ENCODE measurements at regions not wholly inside any gene's neighbourhood (a gene's known extent, or its start where the extent isn't known, plus 50 kb on each side); places are given as distances from the start of the nearest gene placed in this dataset.

DNA sequence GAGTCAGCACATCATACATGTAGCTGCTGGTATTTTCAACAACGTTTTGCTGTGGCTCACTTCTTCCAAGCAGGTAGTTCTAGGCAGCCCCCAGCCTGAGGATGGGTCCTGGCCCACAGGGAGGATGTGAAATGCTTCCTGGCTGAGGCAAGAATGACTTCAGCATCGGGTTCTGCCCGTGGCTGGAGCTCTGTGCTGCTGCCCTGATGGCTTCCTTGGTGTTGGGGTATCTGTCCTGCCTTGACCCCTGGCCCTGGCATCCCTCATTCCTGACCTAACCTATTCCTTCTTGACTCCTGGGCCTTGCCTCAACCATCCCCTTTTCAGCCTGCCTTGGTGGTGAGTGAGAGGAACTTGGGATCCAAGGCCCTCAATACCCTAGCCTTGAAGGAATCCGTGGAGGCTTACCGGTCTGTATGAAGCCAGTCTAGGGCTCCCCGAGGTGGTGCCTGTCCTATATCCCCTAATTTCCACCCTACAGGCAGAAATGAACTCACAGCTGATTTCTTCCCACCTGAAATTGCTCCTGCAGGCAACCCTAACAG lies 300.6 kb downstream of the TLE3 start:
- BruUV-seq (replicated peaks) = no TSS peak
- intact Hi-C loops (cut with micrococcal nuclease; ENCODE audit: unreplicated experiment) = no loop called here
- no peak for TF ChIP-seq TCF7L2 (IDR thresholded peaks at IDR 0.05; ENCODE audit: low read depth, low read length)
- TF ChIP-seq REST (IDR thresholded peaks at IDR 0.05; ENCODE audit: insufficient read depth in 1 of 2, low read depth in 2 of 2, low read length in 1 of 2) = no peak
- no peak for TF ChIP-seq CTCF (IDR thresholded peaks at IDR 0.05)
- TF ChIP-seq SIN3A (IDR thresholded peaks at IDR 0.05; ENCODE audit: borderline replicate concordance, insufficient read depth, low read depth, low read length) = no peak
- no peak for TF ChIP-seq POLR2AphosphoS5 (IDR thresholded peaks at IDR 0.05; ENCODE audit: low read depth, low read length)
- no peak overlapping the region for H3K27ac ChIP-seq (ENCODE audit: low read length)
- no peaks in the 10 kb centered on the region for H3K36me3 ChIP-seq (ENCODE audit: control insufficient read depth, insufficient read depth, low read length)
- H3K27me3 ChIP-seq (ENCODE audit: control insufficient read depth, insufficient read depth, low read length) = no peaks in the 10 kb centered on the region
- ATAC-seq (no peak), DNase-seq (ENCODE audit: low read depth, low spot score) (no peak)
- POLR2A ChIA-PET = no interaction called here
- peaks cover 2% of the 10 kb centered on the region; the same call in 1 of the 2 replicates for H3K4me1 ChIP-seq (ENCODE audit: control insufficient read depth, insufficient read depth, low read length)
- H3K4me3 ChIP-seq (ENCODE audit: low read depth in 2 of 2, low read length in 2 of 2) = no peak overlapping the region
- CTCF ChIA-PET = no interaction called here
- in situ Hi-C loops (cut with HindIII; ENCODE audit: low pct_unique_long_range_greater_than_20kb, low sequenced_read_pairs) = no loop called here
- no peaks in the 10 kb centered on the region for H3K9me3 ChIP-seq (ENCODE audit: control insufficient read depth, insufficient read depth, low read depth, low read length)

DNA sequence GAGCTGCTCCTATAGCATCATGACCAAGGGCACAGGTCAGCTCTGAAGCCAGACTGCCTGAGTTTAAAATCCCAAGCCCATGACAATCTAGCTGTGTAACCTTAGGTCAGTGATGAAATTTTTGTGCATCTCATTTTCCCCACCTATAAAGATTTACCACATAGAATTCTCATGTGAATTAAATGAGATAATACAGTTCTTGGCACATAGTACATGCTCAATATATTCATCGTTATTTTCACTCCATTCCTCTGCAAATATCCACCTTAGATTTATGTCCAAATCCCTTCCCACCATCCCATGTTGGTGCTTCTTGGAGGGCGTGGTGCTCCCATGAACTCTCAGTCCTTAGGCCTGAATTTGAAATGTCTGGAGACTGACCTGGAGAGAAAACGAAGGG lies 300.1 kb downstream of the TLE3 start:
- peaks cover 2% of the 10 kb centered on the region; the same call in 1 of the 2 replicates for H3K4me1 ChIP-seq (ENCODE audit: control insufficient read depth, insufficient read depth, low read length)
- ChIA-PET POLR2A (no interaction called here), CTCF (no interaction called here)
- no peaks in the 10 kb centered on the region for H3K36me3 ChIP-seq (ENCODE audit: control insufficient read depth, insufficient read depth, low read length)
- H3K27me3 ChIP-seq (ENCODE audit: control insufficient read depth, insufficient read depth, low read length) = no peaks in the 10 kb centered on the region
- ATAC-seq (no peak), DNase-seq (ENCODE audit: low read depth, low spot score) (no peak)
- no peak overlapping the region for H3K27ac ChIP-seq (ENCODE audit: low read length)
- H3K4me3 ChIP-seq (ENCODE audit: low read depth in 2 of 2, low read length in 2 of 2) = no peak overlapping the region
- intact Hi-C loops (cut with micrococcal nuclease; ENCODE audit: unreplicated experiment) (no loop called here), in situ Hi-C loops (cut with HindIII; ENCODE audit: low pct_unique_long_range_greater_than_20kb, low sequenced_read_pairs) (no loop called here)
- no peak for TF ChIP-seq REST (IDR thresholded peaks at IDR 0.05; ENCODE audit: insufficient read depth in 1 of 2, low read depth in 2 of 2, low read length in 1 of 2)
- TF ChIP-seq CTCF (IDR thresholded peaks at IDR 0.05) = no peak
- no peak for TF ChIP-seq SIN3A (IDR thresholded peaks at IDR 0.05; ENCODE audit: borderline replicate concordance, insufficient read depth, low read depth, low read length)
- no peak for TF ChIP-seq TCF7L2 (IDR thresholded peaks at IDR 0.05; ENCODE audit: low read depth, low read length)
- TF ChIP-seq POLR2AphosphoS5 (IDR thresholded peaks at IDR 0.05; ENCODE audit: low read depth, low read length) = no peak
- no TSS peak for BruUV-seq (replicated peaks)
- H3K9me3 ChIP-seq (ENCODE audit: control insufficient read depth, insufficient read depth, low read depth, low read length) = no peaks in the 10 kb centered on the region
